ENCODE measurements at regions not wholly inside any gene's neighbourhood (a gene's known extent, or its start where the extent isn't known, plus 50 kb on each side); places are given as distances from the start of the nearest gene placed in this dataset.

DNA sequence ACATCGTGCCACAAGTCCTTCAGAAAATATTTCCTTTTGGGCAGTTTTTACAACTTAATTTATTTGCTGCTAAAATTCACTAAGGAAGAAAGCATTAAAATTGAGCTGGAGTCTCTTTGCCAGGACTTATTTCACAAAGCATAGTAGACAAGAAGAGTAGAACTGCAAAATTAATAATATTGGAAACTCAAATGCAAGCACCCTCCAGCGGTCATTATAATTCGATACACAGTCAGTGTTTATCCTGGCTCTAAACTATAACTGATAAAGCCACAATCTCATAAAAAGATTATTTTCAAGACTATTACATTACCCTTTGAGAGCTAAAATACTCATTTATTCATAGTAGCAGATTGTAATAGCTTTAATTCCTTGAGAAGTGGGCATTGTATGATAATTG lies 655.4 kb downstream of the RWDD3 start:
- TF ChIP-seq, protein P1, sequence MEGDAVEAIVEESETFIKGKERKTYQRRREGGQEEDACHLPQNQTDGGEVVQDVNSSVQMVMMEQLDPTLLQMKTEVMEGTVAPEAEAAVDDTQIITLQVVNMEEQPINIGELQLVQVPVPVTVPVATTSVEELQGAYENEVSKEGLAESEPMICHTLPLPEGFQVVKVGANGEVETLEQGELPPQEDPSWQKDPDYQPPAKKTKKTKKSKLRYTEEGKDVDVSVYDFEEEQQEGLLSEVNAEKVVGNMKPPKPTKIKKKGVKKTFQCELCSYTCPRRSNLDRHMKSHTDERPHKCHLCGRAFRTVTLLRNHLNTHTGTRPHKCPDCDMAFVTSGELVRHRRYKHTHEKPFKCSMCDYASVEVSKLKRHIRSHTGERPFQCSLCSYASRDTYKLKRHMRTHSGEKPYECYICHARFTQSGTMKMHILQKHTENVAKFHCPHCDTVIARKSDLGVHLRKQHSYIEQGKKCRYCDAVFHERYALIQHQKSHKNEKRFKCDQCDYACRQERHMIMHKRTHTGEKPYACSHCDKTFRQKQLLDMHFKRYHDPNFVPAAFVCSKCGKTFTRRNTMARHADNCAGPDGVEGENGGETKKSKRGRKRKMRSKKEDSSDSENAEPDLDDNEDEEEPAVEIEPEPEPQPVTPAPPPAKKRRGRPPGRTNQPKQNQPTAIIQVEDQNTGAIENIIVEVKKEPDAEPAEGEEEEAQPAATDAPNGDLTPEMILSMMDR (IDR thresholded peaks at IDR 0.05; ENCODE audit: low read depth, low read length, missing input control) = no peak
- TF ChIP-seq GABPA (IDR thresholded peaks at IDR 0.05 in 1 of 2, conservative IDR thresholded peaks at IDR 0.05 in 1 of 2) (no peak), EGR1 (IDR thresholded peaks at IDR 0.05; ENCODE audit: low read depth in 2 of 2) (no peak), TAF1 (conservative IDR thresholded peaks at IDR 0.05) (no peak), RXRA (IDR thresholded peaks at IDR 0.05) (no peak), SP1 (IDR thresholded peaks at IDR 0.05) (no peak), HNF4G (IDR thresholded peaks at IDR 0.05) (no peak)

Measured in liver (tissue), 3 donors.